ENCODE measurements at regions not wholly inside any gene's neighbourhood (a gene's known extent, or its start where the extent isn't known, plus 50 kb on each side); places are given as distances from the start of the nearest gene placed in this dataset.
"Not testable (repeated sequence)": the region's sequence is repeated elsewhere in the genome, so short reads cannot be mapped to it uniquely, and the experiment has no call there.

DNA sequence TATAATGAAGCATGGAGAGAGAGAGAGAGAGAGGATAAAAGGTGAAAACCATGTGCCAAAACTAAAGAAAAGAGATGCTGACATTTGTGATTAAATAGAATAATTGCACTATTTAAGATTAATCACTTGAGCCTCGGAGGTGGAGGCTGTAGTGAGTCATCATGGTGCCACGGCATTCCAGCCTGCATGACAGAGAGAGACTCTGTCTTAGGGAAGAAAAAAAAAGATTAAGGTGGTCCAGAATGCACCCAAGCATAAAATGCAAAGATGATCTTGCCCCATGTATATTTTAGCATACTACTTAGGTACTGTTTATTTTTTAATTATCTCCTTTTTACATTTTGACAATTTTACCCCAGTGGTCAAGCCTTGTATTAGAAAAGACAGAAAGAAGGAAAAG is 742.5 kb downstream of the SPATA31A1 start:
- not testable (repeated sequence) for DNase-seq (ENCODE audit: low read depth in 2 of 2)

DNA sequence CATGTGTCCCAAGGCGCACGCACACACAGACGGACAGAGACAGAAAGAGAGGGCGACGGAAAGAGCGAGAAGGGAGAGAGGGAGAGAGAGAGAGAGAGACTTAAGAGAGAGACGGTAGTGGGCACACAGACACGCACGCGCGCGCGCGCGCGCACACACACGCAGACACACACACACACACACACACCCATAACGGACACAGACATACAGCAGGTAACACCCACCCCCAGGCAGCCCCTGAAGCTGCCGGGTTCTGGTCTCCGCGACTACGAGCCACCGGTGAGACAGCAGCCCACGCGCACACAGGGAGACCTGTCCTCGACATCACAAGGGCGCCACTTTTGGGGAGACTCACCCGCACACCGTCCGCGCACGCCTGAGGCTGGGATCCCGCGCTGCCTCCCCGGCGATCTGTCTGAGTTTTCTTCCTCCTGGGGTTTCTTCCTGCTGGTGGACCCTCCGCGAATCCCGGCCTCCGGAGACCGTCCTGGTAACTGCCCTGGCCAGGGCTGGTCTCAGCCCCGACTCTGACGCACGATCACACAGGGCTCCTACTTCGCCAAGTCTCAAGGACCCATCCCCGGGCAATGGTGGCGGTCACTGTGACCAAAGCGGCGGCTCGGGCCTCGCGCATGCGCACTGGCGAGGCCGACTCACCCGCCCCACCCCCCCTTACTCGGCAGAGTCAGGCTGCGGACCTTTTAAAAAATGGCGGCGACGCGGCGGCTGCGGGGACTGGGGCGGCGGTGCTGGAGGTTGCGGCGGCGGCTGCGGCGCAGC is 750.7 kb downstream of the SPATA31A1 start:
- peak; percentile 6 to 7 for DNase-seq (ENCODE audit: low read depth in 2 of 2)

DNA sequence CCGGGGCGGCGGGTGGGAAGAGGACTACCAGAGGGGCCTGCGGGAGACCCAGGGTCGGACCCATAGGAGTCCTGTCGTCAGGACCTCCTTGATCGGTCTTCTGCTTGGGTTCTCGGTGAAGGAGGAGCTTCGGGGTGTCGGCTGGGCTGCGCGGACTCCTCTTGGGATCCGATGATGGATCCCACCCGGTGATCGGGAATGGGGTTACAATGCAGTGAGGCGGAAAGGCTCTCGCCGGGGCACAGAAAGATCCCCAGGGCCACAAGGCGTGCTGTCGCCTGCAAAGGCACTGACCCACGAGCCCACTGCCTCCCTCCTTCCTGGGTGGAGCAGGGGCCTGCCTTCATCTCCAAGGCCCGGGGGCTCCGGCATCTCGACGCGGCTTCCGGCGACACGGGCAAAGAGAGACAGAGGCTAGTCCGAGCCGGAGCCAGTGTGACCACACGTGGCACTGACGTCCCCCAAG is 751.3 kb downstream of the SPATA31A1 start:
- not testable (repeated sequence) for DNase-seq (ENCODE audit: low read depth in 2 of 2)

DNA sequence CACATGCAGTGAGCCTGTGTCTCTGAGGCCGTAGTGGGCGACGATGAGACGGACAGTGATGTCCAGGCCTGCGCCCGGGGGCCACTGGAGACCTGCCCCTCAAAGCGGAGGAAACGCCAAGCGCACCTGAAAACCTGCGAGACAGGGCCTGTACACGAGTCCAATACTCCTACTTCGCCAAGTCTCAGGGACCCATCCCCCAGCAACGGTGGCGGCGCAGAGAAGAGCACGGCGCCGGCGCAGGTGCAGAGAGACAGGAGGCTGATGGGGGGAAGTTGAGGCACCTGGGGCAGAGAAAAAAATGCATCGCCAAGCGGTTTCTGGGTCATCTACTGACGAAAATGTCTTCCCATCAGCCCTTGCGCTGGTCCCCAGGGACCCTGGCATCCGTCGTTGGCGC is 751.8 kb downstream of the SPATA31A1 start:
- not testable (repeated sequence) for DNase-seq (ENCODE audit: low read depth in 2 of 2)

DNA sequence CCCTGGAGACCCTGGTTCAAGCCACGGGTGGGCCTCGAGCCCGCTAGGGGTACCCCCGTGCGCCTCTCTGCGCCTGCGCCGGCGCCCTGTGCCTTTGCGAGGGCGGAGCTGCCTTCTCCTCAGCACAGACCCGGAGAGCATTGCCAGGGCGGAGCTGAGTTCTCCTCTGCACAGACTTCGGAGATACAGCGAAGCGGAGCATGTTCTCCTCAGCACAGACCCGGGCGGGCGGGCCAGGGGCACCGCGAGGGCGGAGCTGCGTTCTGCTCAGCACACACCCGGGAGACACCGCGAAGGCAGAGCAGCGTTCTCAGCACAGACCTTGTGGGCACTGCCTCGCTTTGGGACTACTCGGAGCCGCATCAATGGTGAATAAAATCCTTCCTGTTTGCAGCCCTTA is 753.0 kb downstream of the SPATA31A1 start:
- DNase-seq (ENCODE audit: low read depth in 2 of 2) = not testable (repeated sequence)

DNA sequence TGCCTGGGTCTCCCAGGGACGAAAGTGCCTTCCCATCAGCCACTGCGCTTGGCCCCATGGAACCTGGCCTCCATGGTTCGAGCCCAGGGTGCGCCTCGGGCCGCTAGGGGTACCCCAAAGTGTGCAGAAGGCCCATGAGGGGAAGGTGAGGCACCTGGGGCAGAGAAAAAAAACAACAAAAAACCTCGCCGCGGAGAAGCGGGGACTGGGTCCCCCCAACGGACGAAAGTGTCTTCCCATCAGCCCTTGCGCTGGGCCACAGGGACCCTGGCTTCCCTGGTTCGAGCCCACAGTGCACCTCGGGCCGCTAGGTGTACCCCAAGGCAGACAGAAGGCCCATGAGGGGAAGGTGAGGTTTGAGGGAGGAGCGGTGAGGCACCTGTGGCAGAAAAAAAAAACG is 755.3 kb downstream of the SPATA31A1 start:
- DNase-seq (ENCODE audit: low read depth in 2 of 2) = not testable (repeated sequence)

DNA sequence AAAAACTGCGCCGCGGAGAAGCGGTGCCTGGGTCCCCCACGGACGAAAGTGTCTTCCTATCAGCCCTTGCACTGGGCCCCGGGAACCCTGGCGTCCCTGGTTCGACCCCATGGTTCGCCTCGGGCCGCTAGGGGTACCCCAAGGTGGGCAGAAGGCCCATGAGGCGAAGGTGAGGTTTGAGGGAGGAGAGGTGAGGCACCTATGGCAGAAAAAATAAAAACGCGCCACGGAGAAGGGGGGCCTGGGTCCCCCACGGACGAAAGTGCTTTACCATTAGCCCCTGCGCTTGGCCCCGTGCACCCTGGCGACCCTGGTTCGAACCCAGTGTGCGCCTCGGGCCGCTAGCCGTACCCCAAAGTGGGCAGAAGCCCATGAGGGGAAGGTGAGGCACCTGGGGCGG is 756.1 kb downstream of the SPATA31A1 start:
- not testable (repeated sequence) for DNase-seq (ENCODE audit: low read depth in 2 of 2)

DNA sequence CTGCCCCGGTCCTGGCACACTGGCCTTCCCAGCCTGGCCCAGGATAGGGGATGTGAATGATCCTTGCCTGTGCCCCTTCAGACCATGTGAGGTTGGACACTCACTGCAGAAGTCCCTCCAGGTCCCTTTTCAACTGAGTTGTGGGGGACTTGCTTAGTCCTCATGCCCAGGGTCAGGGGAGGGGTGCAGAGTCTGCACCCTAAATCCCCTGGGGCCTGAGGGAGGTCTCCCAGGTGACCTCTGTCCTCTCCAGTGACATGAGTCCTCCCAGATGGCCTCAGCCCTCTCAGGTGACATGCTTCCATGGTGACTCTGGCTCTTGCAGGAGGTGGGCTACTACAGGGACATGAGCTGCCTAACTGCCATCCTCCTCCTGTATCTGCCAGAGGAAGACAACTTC is 775.1 kb downstream of the SPATA31A1 start:
- not testable (repeated sequence) for DNase-seq (ENCODE audit: low read depth in 2 of 2)

DNA sequence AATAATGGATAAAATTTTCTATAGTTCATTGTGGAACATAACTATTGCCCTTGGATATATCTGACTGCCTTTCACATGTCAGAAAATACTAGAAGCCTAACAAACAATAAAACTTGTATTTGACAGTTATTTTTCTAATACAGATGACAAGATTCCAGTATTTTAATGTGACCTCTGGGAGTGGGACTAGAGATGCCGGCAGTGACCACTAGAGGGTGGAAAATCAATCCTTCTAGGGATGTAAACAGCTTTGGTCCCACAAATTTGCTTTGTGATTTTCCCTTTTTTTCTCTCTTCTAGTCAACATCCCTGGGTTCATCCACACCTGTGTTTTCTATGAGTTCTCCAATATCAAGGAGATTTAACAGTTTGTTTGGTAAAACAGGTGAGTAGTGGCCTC is 813.7 kb downstream of the SPATA31A1 start:
- DNase-seq (ENCODE audit: low read depth in 2 of 2) = not testable (repeated sequence)

DNA sequence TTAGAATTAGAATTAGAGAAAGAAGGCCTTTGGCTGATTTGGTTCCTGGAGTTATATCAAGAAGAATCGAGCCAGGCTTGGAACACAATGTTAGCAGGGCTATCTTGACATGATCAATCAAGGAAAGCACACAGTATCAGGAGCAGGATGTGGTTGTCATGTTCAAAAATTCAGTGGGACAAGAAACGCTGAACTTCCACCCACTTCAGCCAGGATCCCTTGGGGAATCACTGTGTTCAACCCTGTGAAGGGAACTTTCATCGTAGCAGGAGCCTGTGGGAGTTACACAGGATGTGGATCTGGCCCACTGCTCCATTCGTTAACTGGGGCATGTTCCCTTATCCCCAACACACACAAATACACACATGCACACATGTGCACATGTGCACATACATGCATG is 817.8 kb downstream of the SPATA31A1 start:
- not testable (repeated sequence) for DNase-seq (ENCODE audit: low read depth in 2 of 2)

DNA sequence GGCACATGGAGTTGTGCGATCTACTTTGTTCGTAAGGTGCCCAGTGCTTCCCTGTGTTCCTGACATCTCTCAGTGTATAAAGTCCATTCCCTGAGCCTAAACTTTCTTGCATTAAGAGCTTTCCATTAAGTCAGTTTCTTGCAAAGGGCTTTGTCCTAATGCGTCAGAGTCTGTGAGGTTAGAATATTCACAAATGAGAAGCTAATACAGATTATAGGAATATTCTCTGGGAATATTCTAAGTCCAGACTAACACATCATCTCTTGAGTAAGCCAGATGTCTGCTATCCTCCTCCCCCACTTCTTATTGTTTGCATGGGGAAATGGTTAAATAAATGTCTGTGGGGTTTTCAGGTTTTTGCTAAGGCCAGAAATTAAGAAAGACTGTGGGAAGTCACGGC is 818.6 kb downstream of the SPATA31A1 start:
- DNase-seq (ENCODE audit: low read depth in 2 of 2) = not testable (repeated sequence)

DNA sequence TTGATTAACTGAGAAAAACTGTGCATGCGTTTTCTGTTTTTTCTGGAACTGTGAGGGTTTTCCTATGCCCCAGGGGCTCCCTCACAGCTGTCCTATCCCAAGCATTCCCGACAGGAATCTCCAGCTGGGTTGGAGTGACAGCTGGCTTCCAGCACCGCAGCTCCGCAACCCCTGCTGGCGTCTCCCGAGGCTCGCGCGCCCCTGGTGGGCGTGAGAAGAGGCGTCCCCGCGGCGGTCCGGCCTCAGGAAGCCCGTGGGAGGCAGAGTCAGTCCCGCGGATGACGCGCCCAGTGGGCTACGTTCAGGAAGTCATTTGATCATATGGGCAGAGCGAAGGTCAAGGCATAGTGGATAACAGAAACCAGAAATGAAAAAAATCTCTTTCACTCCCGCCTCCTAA is 821.9 kb downstream of the SPATA31A1 start:
- DNase-seq (ENCODE audit: low read depth in 2 of 2) = not testable (repeated sequence)

DNA sequence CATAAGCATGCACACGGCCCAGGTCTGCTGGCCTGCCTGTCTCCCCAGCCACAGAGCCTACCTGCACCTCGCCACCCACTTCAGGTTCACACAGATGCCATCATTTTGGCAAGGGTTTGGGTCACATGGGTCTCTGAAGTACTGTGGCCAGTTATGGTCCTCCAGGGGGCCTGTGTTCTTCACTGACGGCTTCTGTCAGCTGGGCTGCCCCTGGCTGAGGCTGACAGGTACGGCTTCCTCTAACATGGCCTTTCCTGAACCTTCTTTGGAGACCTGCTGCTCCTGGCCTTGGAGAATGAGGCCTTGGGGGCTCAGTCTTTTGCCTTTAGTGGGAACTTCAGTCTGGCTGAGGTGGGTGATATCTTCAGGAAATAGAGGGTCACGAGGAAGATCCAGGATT is 835.9 kb downstream of the SPATA31A1 start:
- DNase-seq (ENCODE audit: low read depth in 2 of 2) = not testable (repeated sequence)

DNA sequence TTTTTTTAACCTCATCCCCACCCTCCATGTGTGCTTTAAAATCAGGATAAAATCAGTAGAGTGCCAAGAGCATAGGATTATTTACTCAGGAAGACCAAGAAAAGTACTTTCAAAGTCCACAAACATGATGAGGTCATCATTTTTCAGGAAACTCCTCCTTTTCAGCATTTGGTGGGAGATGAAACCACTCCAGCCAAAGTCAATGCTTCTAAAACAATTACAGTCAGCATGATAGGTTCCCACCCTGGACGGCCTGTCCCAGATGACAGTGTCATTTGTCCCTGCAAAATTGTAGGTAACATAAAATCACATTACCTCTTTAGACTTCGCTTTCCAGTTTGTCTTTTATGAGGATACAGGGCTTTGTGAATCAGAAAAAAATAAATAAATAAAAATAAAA is 836.7 kb downstream of the SPATA31A1 start:
- DNase-seq (ENCODE audit: low read depth in 2 of 2) = not testable (repeated sequence)

DNA sequence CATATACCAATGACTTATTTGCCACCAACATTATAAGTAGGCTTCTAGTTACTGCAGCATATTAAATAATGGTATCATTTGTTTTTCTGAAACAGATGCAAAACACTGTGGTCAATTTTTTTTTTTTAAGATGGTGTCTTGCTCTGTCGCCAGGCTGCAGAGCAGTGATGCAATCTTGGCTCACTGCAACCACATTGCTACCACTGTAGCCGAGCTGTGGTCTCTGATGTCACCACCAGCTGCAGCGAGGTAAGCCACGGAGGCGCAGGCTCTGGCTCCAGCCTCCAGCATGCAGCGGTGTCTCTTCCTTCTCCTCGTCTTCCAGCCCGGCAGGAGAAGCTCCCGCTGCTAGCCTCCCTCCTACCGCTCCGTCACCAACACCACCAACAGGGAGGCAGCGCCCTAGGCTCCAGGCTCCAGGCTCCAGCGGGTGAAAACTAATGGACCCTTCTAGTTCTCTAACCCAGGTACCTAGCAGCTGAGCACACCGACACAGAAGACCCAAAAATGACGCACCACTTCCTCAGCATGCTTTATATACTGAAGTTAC is 840.8 kb downstream of the SPATA31A1 start:
- not testable (repeated sequence) for DNase-seq (ENCODE audit: low read depth in 2 of 2)

DNA sequence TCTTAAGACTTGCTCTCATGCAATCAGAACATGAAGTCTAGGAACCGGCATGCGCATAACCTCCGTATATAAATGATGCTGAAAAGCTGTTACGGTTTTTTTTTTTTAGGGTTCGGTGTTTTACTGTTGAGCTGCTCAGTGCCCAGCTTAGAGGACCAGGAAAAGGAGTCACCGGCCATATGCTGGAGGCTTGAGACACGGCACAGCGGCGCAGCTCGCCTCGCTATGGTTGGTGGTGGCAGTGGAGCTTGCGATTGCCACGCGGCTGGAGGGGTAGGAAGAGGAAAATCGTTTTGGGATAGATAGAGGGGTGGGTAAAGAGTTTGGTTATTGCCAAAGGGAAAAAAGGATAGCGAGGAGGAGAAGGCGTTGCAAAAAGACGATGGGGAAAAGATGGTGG is 841.3 kb downstream of the SPATA31A1 start:
- not testable (repeated sequence) for DNase-seq (ENCODE audit: low read depth in 2 of 2)

DNA sequence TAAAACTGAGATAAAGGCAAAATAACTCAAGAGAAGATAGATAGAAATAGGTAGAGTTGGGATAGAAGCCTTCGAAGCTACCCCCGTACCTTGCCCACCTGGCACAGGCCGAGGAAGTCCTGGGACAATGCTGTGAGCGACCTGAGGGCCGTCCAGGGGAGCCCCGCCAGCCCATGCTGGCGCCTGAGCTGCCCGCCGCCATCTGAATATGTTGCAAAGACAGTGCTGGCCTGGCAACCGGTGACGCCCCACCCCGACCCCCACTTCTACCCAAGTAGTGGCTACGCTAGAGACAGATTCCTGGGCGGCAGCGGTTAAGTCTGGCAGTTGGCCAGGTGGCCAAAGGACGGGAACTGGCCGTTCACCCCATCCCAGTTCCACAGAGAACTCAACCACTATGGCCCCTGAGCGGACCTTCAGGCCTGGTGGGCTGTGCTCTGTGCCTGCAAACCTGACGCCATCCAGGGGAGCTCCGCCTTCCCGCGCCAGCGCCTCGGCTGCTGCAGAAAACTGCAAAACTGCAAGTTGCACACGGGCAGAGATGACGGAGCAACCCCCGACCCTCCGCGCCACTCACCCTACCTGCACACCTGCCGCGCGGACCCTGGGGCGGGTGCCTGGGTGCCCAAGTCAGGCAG is 866.2 kb downstream of the SPATA31A1 start:
- DNase-seq (ENCODE audit: low read depth in 2 of 2) = not testable (repeated sequence)

DNA sequence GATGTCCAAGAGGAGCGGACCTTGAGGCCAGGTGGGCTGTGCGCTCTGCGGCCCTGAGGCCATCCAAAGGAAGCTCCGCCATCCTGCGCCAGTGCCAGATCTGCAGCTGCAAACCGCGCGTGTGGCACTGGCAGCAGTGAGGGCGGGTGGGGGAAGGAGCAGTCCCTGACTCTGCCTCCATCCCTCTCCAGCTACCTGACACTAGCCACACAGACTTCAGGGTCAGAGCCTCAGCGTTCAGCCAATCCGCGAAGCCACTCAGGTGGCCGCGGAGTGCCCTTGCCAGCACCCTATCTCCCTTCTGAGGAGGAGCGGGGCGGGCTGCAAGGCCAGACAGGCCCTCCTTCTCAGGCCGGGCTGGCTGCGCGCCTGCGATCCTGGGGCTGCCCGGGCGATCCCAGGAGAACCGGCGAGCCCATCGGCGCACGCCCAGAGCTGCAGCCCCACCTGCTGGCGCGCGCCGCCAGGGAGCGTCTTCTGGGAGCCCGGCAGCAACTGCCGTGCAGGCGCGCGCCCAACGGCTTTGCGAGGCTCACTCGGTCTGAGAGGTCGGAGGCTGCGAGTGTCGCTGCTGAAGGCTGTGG is 867.2 kb downstream of the SPATA31A1 start:
- DNase-seq (ENCODE audit: low read depth in 2 of 2) = not testable (repeated sequence)

DNA sequence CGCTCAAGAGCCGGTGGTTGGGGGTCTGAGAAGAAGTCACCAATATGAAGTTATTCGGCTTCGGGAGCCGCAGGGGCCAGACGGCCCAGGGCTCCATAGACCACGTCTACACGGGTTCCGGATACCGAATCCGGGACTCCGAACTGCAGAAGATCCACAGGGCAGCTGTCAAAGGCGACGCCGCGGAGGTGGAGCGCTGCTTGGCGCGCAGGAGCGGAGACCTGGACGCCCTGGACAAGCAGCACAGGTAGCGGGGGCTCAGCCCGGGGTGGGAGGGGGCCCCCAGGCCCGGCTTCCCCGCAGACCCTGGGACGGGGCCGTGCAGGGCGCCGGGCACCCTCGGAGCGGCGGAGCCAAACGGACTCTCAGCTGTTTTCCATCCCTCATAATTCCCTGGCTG is 867.9 kb downstream of the SPATA31A1 start:
- DNase-seq (ENCODE audit: low read depth in 2 of 2) = not testable (repeated sequence)
